Activated naive CD8-positive, alpha-beta T cell treated with anti-CD3 and anti-CD28 coated beads, Interleukin-2, amount 50 U/mL, for 16 hours (primary cell): ENCODE measurements at regions not wholly inside any gene's neighbourhood (a gene's known extent, or its start where the extent isn't known, plus 50 kb on each side); places are given as distances from the start of the nearest gene placed in this dataset.
"Not testable (repeated sequence)": the region's sequence is repeated elsewhere in the genome, so short reads cannot be mapped to it uniquely, and the experiment has no call there.

Experiments
- DNase-seq: peaks from one replicate; pipeline ENCODE4 v3.0.0-alpha.2; 2020; ENCODE audit warnings: low read depth, low spot score

- no peak for DNase-seq
Measured at GRCh38 chr6:135555550-135555949, 58.0 kb upstream of the AHI1 start.

- no peak for DNase-seq
Measured at GRCh38 chr6:135557582-135557981, 60.0 kb upstream of the AHI1 start.

DNA sequence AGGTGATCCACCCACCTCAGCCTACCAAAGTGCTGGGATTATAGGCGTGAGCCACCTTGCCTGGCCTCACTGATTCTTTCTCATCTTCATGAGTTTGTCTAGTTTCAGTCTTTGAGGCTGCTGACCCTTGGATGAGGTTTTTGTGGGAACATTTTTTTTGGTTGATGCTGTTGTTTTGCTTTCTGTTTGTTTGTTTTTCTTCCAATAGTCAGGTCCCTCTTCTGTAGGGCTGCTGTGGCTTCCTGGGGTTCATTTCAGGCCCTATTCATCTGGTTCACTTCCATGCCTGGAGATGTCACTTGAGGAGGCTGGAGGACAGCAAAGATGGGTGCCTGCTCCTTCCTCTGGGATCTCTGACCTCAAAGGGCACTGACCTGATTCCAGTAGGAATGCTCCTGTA, 68.1 kb upstream of the AHI1 start:
- not testable (repeated sequence) for DNase-seq

DNA sequence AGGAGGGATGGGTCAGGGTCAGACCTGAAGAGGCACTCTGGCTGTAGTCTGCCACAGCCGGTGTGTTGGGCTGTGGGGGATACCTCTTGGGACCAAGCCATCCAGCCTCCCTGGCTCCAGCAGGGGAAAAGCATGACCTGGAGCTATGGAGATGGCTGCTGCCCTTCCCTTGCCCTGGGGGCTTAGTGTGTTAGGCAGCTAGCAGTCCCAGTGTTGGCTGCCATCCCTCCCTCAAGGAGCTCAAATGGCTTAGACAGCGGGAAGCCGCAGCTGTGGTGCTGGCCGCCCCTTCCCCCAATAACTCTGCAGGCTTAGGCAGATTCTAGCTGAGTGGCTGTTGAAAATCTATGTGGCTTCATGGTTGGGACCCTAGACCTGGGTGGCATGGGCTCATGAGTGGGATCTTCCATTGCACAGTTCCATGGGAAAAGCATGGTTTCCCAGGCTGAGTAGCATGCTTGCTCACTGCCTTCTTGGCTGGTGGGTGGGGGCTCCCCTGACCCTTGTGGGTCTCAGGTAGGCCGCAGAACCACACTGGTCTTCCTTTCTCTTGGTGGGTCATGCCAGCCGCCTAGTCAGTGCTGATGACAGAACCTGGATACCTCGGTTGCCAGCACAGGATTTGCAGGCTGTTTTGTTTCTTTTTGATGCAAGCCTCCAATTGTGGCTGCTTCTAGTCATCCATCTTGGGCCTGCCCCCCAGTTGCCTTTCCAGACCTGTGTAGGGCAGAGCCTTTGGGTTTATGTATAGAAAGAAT, 69.0 kb upstream of the AHI1 start:
- no peak for DNase-seq

DNA sequence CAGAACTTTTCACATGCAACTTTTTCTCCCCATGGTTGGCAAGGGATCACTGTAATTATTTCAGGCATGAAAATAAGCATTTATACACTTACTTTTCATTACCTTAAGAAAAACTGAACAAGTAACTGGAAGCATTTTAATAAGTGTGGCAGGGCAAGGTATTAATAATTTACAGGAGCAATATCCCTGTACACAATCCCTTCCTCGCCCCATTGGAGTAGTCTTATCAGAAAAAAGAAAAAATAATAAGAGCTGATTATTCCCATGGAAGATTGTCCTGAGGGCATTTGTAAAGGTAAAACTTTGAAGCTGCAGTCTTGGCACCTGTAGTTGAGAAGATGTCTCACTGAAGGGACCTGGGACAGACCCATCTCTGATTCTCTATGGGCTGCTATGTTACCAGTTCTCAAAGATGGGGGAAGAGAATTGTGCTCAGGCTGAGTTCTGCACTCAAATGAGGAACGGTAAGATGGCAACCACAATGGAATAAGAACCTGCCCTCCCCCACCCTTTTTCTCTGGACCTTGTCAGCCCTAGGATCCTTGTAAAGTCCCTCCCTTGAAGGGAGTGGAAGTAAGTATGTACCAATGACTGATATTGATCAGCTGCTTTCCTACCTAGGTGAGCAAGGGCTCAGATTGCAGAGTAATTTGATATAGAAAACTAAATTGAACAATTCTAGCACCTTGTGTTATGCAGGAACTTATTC, 70.0 kb upstream of the AHI1 start:
- DNase-seq = no peak

DNA sequence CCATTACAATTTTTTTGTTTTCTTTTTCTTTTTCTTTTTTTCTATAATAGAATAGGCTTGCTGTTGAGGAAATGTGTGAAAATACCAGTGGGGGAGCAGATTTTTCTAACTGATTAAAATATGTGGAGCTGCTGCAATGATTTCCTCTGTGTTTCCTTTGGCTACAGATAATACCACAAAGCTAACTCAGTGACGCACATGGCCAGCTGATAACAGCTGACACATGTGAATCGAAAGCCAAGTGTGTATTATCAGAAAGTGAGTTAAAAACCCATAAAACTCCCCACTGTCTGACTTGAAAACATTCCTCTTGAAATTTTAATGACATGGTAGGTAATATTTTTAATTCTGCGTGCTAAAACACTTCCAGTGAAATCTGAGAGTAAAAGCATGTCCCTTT, 70.8 kb upstream of the AHI1 start:
- no peak for DNase-seq

DNA sequence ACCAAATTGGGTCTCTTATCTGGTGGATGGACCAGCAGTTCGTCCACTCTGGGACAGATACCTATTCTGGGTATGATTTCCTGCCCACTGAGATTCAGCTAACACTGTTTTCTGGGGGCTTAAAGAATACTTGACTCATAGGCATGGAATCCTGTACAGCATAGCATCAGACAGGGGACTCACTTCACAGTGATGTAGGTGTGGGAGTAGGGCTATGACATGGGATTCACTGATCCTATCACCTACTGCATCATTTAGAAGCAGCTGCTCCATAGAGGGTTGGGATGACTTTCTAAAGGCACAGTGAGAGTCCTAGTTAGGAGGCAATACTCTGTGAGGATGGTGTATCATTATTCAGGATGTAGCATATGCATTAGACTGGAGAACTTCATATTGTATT, 74.5 kb upstream of the AHI1 start:
- DNase-seq = no peak

GRCh38 chr6:135575629-135576028, 78.1 kb upstream of the AHI1 start:
- DNase-seq = no peak

DNA sequence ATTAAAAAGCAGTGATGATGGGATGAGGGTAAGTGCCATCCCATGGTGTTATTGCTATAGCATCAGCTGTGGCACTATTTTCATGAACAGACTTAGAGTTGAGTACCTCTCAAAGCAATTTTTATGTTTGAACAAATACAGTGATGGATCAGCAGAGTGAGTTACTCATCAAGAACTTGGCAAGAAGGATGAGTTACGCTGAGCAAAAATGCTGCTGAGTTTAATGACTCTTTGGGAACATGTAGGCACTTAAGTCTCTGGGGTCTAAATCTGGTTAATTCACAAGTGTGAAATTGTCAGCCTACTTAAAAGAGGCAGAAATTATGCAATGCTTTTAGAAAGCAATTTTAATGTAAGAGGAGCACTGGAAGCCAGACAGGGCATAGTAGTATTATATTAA, 78.5 kb upstream of the AHI1 start:
- DNase-seq = no peak

GRCh38 chr6:135577059-135577538, 79.6 kb upstream of the AHI1 start:
- DNase-seq = no peak

- no peak for DNase-seq
Measured at GRCh38 chr6:135578976-135579375, 81.4 kb upstream of the AHI1 start.

DNA sequence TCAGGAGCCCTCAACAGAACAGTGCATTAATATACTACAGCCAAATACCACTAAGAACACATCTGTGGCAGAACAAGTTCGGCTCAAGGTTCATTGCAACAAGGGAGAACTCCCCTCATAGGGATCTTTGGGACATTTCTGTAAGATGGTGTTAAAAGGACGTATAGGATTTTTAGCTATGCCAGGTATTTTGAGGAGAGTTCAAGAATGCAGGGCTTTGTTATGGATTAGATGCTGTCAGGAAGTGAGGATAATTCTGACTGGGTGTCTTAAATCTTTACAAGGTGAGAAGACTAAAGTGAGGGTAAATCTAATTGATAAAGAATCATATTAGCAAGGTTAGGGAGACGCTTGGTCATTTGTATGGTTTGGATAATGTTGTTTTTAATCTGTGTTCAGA, 83.7 kb upstream of the AHI1 start:
- DNase-seq = no peak

DNA sequence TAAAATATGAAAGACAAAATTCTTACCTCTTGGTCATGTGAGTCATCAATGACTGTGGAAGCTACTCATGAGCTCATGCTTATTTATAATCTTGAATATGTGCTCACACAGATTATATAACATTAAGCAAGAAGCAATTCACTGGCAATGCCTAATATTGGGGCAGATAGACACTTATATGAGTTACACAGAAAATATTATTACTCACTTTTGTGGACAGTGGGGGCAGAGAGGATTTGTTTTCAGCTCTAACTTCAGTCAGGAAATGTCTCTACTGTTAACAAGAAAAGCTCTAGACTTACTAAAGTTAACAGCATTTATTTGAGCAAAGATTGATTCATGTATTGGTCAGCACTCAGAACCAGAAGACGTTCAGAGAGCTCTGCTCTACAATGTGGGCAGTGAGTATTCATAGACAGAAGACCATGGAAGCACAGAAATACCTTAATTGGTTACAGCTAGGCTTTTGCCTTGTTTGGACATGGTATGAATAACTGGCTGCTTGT, 85.8 kb upstream of the AHI1 start:
- no peak for DNase-seq

- DNase-seq = no peak
Measured at GRCh38 chr6:135586388-135586787, 88.8 kb upstream of the AHI1 start.

- DNase-seq = no peak
Measured at GRCh38 chr6:135586844-135587243, 89.3 kb upstream of the AHI1 start.

GRCh38 chr6:135592276-135592675, 94.7 kb upstream of the AHI1 start:
- no peak for DNase-seq

- no peak for DNase-seq
Measured at GRCh38 chr6:135594000-135594399, 96.5 kb upstream of the AHI1 start.

DNA sequence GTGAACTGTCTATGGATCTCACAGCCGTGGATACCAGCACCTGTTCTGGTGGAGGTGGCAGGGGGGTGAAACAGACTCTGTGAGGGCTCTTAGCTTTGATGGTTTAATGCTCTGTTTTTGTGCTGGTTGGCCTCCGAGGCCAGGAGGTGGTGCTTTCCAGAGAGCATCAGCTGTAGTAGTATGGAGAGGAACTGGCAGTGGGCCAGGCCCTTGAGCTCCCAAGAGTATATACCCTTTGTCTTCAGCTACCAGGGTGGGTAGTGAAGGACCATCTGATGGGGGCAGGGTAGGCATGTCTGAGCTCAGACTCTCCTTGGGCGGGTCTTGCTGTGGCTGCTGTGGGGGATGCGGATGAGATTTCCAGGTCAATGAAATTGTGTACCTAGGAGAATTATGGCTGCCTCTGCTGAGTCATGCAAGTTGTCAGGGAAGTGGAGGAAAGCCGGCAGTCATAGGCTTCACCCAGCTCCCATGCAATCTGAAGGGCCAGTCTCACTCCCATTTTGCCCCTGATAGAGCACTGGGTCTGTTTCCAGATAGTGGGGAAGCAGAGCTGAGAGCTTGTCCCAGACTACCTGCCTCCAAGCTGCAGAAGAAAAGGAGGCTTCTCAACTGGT, 102.7 kb upstream of the AHI1 start:
- no peak for DNase-seq

GRCh38 chr6:135600931-135601330, 103.4 kb upstream of the AHI1 start:
- no peak for DNase-seq

- no peak for DNase-seq
Measured at GRCh38 chr6:135601857-135602256, 104.3 kb upstream of the AHI1 start.

GRCh38 chr6:135603249-135603648, 105.7 kb upstream of the AHI1 start:
- DNase-seq = no peak

- no peak for DNase-seq
Measured at GRCh38 chr6:135604035-135604860, 106.7 kb upstream of the AHI1 start.
